GM18502 (cell line): ENCODE measurements at regions not wholly inside any gene's neighbourhood (a gene's known extent, or its start where the extent isn't known, plus 50 kb on each side); places are given as distances from the start of the nearest gene placed in this dataset.
"Not testable (repeated sequence)": the region's sequence is repeated elsewhere in the genome, so short reads cannot be mapped to it uniquely, and the experiment has no call there.

Experiments
- ATAC-seq: cut with Tn5 transposase; IDR thresholded peaks from one replicate; pipeline ENCODE4 v1.9.1; 2021; ENCODE audit warnings: mild to moderate bottlenecking; ENCODE audit not compliant: unreplicated experiment, poor library complexity

DNA sequence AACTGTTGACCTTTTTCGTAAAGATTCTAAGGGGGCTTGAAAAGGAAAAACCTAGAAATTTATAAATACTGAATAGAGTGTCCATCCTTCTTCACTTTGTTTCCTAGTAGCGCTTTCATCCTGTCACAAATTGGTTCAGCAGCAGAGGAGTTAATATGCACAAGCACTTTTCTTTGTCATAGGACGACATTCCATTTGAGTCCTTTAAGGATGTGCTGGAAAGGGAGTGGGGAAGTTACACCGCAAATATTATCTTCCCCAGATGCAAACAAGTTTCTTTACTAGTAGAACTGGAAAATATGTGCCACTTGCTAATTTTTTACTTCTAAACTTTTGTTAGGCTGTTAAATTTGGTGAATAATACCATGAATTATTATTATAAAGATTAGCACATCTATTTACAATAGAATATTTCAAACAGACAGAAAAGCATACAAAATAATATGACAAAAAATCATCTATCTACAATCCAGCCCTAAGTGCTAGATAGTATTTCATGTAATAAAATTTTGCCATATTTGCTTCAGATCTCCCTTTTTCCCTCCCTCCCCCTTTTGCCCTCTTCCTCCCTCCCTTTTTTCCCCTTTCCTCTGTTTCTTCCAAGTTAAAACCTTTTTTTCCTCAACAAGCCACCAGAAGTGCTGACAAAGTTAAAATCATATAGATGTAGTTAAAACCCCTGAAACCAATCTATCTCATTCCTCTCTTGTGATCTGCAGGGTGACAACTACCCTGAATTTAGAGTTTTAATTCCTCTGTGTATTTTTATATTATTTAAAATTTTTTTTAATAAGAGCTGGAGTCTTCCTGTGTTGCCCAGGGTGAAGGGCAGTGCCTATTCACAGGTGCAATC is 50.5 kb upstream of the MAP4K3 start:
- ATAC-seq: no peak

DNA sequence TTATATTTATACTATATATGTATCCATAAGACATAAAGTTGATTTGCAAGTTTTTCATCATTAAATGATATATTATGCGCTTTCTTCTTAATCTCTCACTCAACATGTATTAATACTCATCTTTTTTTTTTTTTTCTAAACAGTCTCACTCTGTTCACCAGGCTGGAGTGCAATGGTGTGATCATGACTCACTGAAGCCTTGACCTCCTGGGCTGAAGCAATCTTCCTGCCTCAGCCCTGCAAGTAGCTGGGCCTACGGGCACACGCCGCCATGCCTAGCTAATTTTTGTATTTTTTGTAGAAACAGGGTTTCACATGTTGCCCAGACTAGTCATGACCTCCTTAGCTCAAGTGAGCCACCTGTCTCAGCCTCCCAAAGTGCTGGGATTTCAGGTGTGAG is 51.4 kb upstream of the MAP4K3 start:
- no peak for ATAC-seq

DNA sequence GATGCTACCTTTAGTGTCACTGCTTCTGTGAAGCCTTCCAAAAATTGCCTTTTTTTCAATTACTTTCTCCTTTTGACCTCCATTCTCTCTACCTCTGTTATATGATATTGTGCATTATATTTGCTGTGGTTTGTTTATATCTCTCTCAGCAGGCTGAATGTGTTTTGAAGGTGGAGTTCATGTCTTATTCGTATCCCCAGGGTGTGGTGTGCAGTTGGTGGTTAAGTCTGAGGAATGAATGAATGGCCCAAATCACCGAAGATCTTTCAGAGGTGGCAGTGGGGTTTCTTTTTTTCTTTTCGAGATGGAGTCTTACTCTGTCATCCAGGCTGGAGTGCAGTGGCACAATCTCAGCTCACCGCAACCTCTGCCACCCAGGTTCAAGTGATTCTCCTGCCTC is 53.5 kb upstream of the MAP4K3 start:
- ATAC-seq: no peak

DNA sequence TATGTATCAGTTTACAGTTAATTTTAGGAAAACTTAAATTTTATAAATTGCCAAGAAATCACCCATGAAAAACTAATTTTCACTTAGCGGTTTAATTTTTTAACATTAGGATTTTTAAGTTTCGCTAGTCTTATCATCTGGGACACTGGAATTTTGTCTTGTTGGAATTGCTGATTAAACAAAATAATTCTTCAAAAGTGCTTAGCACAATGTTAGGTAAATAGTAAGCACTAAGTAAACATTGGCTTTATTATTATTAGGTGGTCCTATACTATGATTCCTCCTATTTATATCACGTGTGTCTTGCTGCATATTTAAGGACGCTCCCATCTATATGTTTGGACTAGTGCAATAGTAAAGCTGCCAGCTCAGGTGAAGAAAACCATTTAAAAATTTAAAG is 54.6 kb upstream of the MAP4K3 start:
- ATAC-seq: peak; percentile 20

DNA sequence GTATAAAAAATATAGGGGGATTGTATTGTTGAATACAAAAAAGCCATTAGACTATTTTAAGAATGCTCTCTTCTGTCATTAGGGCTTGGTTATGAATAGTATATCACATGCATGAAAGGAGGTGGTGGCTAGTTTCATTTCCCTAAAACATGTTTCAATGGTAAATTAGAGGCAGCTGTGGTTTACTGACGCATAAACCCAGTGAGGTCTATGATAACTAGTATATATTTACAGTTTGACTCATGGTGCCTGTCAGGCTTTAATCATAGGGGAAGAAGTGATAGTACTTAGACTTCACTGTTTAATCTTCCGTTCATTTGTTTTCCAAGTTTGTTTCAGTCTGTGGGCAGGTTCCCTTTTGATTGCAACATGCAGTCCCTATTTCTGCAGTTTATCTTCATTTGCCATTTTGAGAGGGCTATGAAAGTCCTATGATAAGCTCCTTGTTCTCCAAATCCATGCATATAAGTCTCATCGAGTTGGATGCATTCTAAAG is 55.1 kb upstream of the MAP4K3 start:
- ATAC-seq: peak; percentile 94

DNA sequence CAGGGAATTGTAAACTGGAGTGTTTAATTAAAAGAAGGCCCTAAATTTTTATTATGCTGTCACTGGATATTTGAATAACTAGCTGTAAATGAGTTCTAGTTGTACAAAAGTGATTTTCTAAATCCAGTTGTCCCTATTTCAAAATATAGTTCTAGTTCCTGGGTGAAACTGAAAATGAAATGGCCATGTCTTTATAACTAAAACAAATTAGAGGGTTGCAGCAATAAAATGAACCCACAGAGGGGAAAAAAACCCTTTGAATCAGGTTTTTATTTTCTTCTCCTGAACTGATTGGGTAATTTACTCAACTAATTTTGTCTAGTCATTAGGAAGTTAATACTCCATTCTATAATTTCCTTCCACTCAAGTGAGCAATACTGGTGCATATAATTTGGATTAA is 55.6 kb upstream of the MAP4K3 start:
- no peak for ATAC-seq

DNA sequence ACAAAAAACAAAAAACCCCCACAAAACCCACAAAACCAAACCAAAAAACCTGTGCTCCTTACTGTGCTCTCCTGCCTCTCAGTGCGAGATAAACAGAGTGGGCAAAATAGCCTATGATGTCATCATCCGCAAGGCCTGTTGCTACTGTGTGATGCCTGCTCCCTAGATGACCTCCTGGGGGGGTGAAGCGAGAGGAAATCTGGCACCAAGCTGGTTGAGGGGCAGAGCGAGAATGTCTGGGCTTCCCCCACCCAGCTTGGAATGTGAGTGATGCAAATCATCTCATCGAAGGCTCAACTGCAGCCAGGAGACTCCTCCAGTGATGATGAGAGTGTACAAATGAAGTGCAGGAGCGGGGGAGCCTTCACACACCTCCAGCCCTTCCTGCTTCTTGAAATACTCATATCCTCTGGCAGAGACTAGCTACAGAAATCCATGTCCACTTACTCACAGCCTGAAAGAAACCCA is 57.7 kb upstream of the MAP4K3 start:
- ATAC-seq: peak; percentile 74

DNA sequence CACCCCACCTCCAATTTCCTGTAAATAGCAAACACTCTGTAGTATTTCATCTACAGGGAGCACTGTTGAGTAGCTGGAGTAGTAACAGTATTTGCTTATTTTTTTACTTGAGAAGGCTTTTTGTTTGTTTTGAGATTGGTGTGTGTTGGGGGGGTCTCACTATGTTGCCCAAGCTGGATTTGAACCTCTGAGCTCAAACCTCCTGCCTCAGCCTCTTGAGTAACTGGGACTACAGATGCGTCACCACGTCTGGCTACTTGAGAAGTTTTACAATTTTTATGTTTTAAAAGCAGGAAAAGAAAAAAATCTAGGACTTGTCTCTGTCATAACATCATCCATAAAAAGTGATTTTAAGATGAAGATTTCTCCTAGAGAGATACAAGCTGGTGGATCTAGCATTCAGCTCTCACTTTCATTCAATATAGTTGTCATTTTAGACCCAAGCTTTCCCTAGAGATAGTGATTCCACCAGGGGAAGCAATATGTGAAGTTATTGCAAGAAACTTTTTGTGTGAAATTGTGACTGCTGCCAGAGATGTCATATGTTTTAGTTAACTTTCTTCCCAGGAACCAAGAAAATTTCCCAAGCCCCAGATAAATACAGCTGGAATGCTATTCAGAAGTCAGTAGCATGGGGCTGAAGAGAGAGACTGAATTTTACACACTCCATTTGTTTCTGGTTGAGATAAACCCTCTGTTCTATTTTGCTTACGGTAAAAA is 60.2 kb upstream of the MAP4K3 start:
- ATAC-seq: no peak

DNA sequence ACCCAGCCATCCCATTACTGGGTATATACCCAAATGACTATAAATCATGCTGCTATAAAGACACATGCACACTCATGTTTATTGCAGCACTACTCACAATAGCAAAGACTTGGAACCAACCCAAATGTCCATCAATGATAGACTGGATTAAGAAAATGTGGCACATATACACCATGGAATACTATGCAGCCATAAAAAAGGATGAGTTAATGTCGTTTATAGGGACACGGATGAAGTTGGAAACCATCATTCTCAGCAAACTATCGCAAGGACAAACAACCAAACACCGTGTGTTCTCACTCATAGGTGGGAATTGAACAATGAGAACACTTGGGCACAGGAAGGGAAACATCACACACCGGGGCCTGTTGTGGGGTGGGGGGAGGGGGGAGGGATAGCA is 61.1 kb upstream of the MAP4K3 start:
- ATAC-seq: not testable (repeated sequence)

DNA sequence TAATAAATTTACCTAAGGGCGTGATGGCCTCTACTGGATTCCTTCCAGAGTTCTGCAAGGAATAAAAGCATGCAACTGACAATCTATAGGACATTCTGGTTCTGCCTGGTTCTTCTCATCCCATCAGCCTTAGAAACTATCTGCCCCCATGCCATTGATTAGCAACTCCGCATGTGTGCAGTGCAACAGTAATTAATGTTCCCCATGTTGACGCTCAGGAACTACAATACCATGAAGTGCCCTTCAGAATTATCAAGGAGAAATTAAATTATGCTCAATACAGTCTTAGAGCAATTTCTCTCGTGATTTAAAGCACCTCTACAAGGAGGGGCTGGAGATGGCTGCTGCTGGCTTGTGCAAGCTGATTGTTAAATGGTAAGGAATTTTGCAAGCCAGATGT is 61.7 kb upstream of the MAP4K3 start:
- ATAC-seq: no peak

DNA sequence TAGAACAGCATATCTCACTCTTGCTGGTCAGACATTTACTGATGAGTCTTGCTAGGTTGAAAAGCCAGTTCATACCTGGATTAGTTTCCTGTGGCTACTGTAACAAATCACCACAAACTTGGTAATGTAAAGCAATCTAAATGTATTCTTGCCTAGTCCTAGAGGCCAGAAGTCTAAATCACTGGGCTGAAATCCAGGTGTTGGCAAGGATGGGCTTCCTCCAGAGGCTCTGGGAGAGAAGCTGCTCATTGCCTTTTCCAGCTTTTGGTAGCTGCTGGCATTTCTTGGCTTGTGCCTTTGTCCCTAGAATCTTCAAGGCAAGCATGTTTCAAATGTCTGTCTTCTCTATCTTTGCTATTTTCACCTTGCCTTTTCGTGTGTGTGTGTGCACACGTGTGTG is 62.3 kb upstream of the MAP4K3 start:
- ATAC-seq: no peak

DNA sequence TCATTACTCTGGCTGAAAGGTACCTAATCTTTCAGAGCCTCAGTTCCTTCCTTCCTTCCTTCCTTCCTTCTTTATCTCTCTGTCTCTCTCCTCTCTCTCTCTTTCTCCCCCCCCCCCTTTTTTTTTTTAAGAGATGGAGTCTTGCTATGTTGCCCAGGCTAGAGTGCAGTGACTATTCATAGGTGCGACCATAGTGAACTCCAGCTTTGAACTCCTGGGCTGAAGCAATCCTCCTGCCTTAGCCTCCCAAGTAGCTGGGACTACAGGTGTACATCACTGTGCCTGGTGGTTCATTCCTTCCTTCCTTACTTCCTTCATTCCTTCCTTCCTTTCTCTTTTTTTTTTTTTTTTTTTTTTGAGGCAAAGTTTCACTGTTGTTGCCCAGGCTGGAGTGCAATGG is 64.3 kb upstream of the MAP4K3 start:
- no peak for ATAC-seq

DNA sequence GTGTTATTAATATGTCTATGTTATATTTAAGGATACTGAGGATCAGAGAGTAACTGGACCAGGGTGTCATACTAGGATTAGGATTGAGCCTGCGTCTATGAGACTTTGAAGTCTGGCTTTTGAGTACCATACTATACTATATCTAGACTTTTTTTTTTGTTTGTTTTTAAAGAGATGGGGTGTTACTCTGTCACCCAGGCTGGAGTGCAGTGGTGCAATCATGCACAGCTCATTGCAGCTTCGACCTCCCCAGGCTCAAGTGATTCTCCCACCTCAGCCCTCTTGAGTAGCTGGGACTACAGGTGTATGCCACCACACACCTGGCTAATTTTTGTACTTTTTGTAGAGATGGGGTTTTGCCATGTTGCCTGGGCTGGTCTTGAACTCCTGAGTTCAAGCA is 66.2 kb upstream of the MAP4K3 start:
- ATAC-seq: no peak

DNA sequence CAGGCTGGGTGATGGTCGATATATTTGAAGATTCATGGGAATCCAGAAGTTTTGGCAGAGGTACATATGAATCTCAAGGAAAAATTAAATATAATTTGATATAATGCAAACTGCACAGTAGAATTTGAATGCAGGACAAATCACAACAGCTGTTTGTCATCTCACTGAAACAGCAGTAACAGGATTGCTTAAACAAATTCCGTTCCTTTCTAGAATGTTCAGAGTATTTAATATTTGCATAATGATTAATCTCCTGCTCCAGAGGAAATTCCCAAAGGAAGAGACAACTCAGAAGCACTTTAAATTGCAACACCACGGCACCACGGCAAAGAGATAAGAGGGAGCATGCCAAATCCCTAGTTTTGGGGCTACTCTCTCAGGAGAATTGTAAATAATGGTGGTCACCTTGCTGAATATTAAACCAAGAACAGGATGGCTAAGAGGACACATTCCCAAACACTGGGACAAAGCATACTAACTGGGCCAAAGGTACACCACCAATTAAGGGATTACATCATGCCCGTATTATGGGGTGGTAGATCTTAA is 67.8 kb upstream of the MAP4K3 start:
- ATAC-seq: no peak

DNA sequence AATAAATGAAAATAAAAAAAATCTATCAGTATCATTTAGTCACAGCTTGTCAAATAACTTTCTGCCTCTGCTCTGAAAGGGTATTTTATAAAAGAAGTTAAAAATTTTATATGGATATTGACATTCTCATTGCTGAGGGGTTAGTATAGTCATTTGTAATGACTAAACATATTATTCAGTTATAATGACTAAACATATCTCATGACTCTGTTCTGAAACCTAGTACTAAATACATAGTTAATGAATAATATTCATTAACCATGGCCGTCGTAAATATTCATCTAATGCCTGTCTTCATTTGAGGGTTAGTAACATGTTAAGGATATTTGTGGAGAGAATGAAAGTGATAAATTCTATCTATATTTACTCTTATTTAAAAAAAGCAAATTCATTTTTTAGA is 69.1 kb upstream of the MAP4K3 start:
- ATAC-seq: no peak

DNA sequence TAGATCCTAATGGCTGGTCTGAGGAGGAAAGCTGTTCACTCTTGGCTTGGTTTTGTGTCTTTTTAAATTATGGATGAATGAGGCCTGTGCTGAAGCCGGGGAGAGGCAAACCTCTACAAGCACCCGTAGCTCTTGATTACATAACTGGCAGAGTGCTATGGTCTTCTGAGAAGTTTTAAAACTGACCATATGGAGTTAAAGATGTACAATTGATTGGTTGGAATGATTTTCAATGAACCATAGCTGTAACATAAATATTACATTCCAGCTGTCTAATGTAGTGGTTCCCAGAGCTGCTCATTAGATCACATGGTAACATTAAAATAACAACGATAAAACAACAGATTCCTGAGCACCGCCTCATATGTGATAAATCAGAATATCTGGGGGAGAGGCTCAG is 71.1 kb upstream of the MAP4K3 start:
- ATAC-seq: no peak

DNA sequence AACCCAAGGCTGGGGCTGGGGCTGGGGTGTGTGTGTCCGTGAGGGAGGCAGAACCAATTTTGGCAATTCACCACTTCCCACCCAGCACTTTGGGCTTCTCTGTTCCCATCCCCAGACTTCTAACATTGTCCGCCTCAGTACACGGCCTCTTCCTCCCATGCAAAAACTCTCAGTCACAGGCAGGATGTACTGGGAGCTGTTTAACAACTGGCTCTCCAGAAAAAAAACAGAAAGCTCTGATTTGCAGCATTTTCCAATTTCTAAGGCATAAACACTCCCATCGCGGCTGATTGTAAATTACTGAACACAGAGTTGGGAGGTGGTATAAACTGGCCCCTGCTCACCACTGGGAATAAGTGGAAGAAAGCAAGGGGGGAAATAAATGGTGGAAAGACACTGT is 73.1 kb upstream of the MAP4K3 start:
- no peak for ATAC-seq

DNA sequence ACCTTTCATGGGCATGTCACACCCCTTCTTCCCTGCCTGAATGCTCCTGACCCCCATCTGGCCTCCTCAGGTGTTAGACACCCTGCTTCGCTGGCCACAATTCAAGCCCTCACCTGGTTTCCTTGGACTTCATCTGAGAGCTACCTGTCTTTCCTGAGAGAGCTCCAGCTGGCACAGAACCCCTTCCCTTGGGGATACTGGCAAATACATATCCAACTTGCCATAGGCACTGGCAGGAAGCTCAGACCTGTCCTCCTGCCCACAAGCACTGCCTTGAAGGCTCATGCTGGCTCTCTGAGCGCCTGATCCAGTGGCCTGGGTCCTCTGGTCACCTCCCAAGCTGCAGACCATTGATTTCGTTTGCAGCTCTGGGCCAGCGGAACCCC is 74.1 kb upstream of the MAP4K3 start:
- no peak for ATAC-seq

DNA sequence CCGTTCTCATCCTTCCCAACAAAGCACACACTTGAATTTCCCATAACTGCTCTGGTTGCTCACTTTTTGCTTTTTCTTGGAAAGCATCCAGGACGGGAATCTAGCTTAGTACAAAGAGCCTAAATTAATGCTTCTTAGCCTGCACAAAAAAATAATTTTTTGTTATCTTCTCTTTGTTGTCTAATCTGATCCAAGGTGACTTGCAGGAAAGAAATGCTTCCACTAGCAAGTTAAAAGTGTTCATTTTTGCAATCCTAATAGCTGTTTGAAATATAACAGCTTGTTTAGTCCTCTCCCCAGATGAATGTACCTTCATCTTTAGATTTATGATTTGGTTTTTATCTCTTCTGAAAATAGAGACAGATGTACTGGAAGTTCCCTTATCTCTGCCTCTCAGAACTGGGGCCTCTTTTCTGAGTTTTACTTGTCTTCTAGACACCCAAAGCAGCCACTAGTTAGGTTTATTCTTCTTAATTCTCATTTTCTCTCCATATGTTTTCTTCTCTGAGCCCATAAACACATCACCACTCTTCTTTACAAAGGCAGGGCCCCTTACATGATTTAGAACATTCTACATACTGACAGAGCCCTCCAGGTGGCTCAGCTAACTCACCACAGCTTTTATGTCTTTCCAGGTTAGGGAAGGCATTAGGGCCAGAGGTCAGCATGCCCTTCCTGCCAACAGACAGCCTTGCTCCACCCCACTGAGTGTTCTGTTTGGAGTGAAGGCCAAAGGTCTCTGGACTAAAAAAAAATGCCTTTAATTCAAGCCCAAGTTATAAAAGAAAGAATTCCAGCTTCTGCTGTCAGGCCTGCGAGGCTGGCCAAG is 74.7 kb upstream of the MAP4K3 start:
- ATAC-seq: no peak

DNA sequence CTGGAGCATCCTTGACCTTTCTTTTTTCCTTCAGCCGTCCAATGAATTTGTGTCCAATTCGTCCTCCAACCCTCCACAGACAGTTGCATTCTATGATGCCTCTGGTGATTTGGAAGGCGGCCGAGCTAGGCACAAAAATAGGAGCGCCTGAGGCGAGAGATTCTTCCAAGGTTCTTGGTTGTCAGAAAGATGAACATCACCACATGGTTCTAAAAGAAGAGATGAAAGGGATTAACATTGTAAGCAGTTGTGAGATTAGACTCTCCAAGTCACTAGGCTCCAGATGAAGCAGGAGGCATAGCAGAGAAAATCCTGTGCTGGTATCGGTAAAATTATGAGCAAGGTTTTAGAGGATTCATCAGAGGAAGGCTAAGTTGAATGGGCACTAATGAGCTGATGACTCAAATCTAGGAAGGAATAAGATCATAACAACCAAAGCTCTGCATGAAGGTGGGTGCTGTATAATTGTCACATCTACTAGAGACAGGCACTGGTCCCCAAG is 75.4 kb upstream of the MAP4K3 start:
- ATAC-seq: no peak
